Posterior cingulate gyrus (tissue), 11 donors: ENCODE measurements at regions not wholly inside any gene's neighbourhood (a gene's known extent, or its start where the extent isn't known, plus 50 kb on each side); places are given as distances from the start of the nearest gene placed in this dataset.
A peak's percentile ranks its signal among the peaks of the same experiment; 100 is the strongest.
"Not testable (repeated sequence)": the region's sequence is repeated elsewhere in the genome, so short reads cannot be mapped to it uniquely, and the experiment has no call there.

Experiments
- DNase-seq, 10 donors: peaks; one replicate each; pipeline versions ENCODE4 v3.0.0 to v3.0.0-alpha.2; 2020 to 2021; ENCODE audit warnings: mixed read lengths in 3 of 10
- intact Hi-C: fragments of 100-400 bp; cut with DNase I; formaldehyde crosslinking; loops from one replicate; pipeline ENCODE4 v1.15.1; 2023

GRCh38 chr2:16400127-16400623 lies 265.5 kb downstream of the CYRIA start:
- DNase-seq = no peak
- intact Hi-C loops = no loop called here

GRCh38 chr2:16398486-16399043 lies 267.1 kb downstream of the CYRIA start:
- intact Hi-C loops = no loop called here

GRCh38 chr2:16397681-16398475 lies 267.8 kb downstream of the CYRIA start:
- intact Hi-C loops = no loop called here
- no peak for DNase-seq

More at GRCh38 chr2:16398486-16399043, 267.1 kb downstream of the CYRIA start:
- DNase-seq = no peak

- intact Hi-C loops = no loop called here
- no peak for DNase-seq
Observed at GRCh38 chr2:16396986-16397385, 268.6 kb downstream of the CYRIA start.

- no peak for DNase-seq
- intact Hi-C loops = no loop called here
Observed at GRCh38 chr2:16396171-16396570, 269.5 kb downstream of the CYRIA start.

- intact Hi-C loops = no loop called here
- no peak for DNase-seq
Observed at GRCh38 chr2:16395601-16396000, 270.0 kb downstream of the CYRIA start.

GRCh38 chr2:16394986-16395550 lies 270.6 kb downstream of the CYRIA start:
- DNase-seq = no peak
- intact Hi-C loops = no loop called here

- DNase-seq = peak in 7 of 10 donors; percentile 12 to 93 (median 54)
- intact Hi-C loops = no loop called here
Observed at GRCh38 chr2:16394072-16394985, 271.3 kb downstream of the CYRIA start.

GRCh38 chr2:16393500-16394071 lies 272.0 kb downstream of the CYRIA start:
- DNase-seq = no peak
- intact Hi-C loops = no loop called here

- DNase-seq = no peak
- intact Hi-C loops = no loop called here
Observed at GRCh38 chr2:16392647-16393499, 272.8 kb downstream of the CYRIA start.

- intact Hi-C loops = no loop called here
- DNase-seq = no peak
Observed at GRCh38 chr2:16391986-16392385, 273.6 kb downstream of the CYRIA start.

GRCh38 chr2:16390561-16390960 lies 275.1 kb downstream of the CYRIA start:
- intact Hi-C loops = no loop called here
- no peak for DNase-seq

GRCh38 chr2:16389611-16390010 lies 276.0 kb downstream of the CYRIA start:
- DNase-seq = no peak
- intact Hi-C loops = no loop called here

- DNase-seq, intact Hi-C loops: not testable (repeated sequence)
Observed at GRCh38 chr2:16388199-16388830, 277.3 kb downstream of the CYRIA start.

- intact Hi-C loops = no loop called here
- DNase-seq = no peak
Observed at GRCh38 chr2:16387461-16387984, 278.1 kb downstream of the CYRIA start.

GRCh38 chr2:16386431-16386830 lies 279.2 kb downstream of the CYRIA start:
- DNase-seq = no peak
- intact Hi-C loops = no loop called here

GRCh38 chr2:16386031-16386430 lies 279.6 kb downstream of the CYRIA start:
- intact Hi-C loops = no loop called here
- no peak for DNase-seq

- intact Hi-C loops = no loop called here
- DNase-seq = no peak
Observed at GRCh38 chr2:16385341-16385740, 280.3 kb downstream of the CYRIA start.

- DNase-seq = no peak
- intact Hi-C loops = no loop called here
Observed at GRCh38 chr2:16383411-16383810, 282.2 kb downstream of the CYRIA start.
